HG03196 (cell line): ENCODE measurements at regions not wholly inside any gene's neighbourhood (a gene's known extent, or its start where the extent isn't known, plus 50 kb on each side); places are given as distances from the start of the nearest gene placed in this dataset.

ENCODE experiments used
- ATAC-seq: cut with Tn5 transposase; IDR thresholded peaks from one replicate; pipeline ENCODE4 v1.9.1; 2021; ENCODE audit not compliant: unreplicated experiment

DNA sequence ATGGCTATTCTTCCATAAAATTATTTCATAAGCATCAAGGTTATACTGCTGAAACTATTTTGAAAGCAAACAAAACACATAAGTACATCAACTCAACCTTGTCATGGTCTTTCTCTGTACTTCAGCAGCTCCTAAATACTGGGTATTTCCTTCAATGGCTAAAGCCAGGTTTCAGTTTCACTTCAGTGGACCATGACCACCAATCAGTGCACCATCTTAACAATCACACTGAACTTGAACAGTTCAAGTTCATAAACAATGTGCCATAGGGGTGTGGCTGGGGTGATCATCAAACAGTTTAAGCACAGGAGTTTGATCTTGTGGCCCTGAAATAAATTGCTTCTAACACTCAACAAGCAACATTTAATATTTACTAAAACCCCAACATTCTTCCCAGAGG lies 124.1 kb upstream of the FIGN start:
- ATAC-seq, result no peak

DNA sequence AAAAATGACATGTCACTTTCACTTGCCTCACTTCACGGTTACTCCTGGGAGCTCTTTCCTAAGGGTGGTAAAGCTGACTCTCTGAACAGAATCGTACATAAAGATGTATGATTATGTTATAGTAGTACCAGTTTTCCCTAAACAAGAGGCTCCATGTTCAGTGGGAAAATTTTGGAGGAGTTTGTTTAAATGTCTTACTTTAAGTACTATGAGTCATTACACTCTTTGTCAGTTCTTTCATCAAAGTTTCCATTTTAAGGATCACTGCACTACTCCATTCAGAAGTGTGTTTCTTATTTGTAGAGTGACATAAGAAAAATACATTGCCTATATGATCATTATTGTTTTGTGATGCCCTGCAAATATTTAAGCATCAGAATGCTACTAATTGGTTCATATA lies 121.1 kb upstream of the FIGN start:
- ATAC-seq, result no peak

DNA sequence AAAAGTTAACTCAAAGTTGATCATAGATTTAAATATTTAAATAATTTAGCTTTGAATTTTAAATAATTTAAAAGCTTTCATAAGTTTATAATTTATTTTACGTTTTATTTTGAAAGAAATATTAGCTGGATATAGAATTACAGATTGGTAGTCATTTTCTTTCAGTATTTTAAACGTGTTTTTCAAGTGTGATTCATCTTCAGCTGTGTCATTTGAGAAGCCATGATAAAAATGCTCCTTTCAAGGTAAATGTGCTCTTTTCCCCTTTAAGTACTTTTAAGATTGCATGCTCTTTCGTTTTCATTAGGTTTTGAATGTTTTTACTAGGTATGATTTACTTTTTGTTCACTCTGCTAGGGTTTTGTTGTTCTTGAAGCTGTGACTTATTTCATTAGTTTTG lies 116.8 kb upstream of the FIGN start:
- ATAC-seq, result no peak

DNA sequence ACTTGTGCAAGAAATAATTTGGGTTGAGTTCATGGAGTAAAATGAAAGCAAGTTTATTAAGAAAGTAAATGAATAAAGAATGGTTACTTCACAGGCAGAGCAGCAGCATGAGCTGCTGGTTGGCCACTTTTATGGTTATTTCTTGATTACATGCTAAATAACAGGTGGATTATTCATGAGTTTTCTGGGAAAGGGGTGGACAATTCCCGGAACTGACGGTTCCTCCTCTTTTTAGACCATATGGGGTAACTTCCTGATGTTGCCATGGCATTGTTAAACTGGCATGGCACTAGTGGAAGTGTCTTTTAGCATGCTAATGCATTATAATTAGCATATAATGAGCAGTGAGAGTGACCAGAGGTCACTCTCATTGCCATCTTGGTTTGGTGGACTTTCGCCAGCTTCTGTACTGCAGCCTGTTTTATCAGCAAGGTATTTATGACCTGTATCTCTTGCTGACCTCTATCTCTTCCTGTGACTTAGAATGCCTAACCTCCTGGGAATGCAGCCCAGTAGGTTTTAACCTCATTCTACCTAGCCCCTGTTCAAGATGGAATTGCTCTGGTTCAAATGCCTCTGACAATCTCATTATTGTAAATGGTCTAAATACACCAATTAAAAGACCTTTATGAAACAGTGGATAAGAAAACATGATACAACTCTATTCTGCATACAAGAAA lies 114.1 kb upstream of the FIGN start:
- no peak for ATAC-seq

DNA sequence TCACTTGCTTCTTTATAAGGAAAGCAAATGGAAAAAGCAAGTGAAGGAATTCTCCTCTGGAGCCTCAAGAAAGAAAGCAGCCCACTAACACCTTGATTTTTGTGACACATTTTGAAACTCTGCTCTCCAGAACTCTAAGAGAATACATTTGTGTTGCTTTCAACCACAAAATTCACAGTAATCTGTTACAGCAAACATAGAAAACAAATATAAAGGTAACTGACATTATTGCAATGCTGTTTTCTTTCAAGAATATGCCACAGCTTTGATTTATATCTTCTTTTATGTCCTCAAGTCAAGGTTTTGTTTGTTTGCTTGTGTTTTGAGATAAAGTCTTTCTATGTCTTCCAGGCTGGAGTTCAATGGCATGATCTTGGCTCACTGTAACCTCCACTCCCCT lies 103.1 kb upstream of the FIGN start:
- ATAC-seq, result no peak

DNA sequence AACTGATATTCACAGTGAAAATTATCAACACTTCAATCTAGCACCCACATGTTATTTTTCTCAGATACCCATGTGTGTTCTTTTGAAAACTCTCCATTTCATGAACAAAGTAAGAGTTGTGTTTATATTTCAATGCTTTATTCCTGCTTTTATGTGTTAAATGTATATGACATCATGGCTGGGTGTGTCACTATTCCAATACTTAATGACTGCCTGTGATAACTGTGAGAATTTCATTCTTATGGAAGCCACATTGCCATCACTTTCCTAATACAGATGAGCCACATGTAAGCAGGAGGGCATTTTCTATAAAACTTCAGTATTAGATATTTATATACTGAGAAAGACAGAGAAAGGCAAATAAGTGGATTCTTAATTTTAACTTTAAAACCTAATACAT lies 100.4 kb upstream of the FIGN start:
- ATAC-seq, result no peak

DNA sequence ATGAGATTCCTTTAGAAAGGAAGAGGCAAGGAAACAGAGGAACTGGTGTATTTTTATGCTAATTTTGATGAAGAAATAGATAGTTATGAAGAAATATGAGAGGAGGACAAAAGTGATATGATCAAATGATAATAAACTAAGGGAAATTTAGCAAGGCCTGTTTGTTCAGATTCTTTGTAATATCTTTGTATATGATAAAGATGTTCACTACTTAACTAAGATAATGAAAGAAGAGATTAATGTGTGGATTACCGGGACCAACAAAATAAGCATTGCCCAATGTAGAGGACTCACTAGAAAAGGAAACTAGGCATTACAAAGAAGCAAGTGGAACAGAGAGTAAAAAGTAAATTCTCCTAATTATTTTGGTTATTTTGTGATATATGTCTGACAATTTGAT lies 99.0 kb upstream of the FIGN start:
- no peak for ATAC-seq

DNA sequence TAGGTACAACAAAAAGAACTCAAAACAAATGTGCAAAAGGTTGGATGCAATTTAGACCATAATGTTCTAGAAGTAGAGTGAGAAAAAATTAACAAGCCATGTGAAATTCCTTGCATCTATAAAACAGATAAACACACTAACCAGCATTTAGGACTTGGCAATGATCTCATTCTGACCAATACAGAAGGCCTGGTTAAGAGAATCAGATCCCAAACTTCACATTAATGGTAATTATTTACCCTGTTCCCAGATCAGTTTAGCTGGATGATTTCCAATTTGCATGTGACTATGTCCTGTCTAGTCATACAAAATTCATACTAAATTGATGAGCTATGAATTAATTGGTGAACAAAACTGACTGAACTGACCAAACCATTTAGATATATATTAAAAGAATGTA lies 98.4 kb upstream of the FIGN start:
- ATAC-seq, result no peak

DNA sequence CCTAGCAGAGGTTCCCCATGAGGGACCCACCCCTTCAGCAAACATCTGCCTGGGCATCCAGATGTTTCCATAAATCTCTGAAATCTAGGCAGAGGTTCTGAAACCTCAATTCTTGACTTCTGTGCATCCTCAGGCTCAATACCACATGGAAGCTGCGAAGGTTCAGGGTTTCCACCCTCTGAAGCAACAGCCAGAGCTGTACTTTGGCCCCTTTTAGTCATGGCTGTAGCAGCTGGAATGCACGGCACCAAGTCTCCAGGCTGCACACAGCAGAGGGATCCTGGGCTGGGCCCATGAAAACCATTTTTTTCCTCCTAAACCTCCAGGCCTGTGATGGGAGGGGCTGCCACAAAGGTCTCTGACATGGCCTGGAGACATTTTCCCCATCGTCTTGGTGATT lies 93.0 kb upstream of the FIGN start:
- no peak for ATAC-seq

DNA sequence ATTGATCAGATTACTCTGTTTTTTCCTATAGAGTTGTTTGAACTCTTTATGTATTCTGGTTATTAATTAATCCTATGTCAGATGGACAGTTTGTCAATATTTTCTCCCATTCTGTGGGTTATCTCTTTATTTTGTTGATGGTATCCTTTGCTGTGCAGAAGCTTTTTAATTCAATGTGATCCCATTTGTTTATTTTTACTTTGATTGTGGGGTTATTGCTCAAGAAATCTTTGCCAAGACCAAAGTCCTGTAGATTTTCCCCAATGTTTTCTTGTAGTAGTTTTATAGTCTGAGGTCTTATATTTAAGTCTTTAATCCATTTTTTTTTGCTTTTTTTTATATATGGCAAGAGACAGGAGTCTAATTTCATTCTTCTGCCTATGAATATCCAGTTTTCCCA lies 86.2 kb upstream of the FIGN start:
- ATAC-seq, result no peak

DNA sequence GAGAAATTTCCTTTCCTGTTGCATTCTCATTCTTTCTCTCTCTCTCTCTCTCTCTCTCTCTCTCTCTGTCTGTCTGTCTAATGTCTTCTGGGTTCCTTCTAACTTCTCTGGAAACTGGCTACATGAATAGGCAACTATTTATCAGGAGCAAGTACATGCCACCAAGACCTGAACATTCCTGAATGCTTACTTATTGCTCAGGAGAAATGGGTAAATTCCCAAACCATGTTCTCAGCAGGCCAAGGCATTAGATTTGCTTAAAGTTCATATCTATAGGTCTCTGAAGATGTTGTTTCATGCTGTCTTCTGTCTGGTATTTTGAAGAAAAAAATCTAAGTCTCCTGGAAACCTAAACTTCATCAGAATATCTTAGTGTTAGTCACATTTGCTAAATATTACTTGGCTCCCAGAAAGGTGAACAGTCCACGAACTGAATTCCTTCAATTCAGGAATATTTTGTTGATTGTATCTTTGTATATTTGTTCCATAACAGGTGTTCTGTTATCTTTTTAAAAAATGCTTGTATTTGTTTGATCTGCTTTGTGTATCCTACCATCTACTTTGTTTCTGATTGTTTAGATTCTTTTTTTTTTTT lies 77.2 kb upstream of the FIGN start:
- no peak for ATAC-seq

DNA sequence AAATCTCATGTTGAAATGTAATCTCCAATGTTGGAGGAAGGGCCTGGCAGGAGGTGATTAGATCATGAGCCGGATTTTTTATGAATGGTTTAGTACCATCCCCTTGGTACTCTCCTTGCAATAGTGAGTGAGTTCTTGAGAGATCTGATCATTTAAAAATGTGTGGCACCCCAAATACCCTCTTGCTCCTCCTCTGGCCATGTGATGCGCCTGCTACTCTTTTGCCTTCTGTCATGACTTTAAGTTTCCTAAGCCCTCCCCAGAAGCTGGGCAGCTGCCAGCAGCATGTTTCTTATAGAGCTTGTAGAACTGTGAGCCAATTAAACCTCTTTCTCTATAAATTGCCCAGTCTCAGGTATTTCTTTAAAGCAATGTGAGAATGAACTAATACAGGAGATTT lies 72.6 kb upstream of the FIGN start:
- ATAC-seq, result no peak

DNA sequence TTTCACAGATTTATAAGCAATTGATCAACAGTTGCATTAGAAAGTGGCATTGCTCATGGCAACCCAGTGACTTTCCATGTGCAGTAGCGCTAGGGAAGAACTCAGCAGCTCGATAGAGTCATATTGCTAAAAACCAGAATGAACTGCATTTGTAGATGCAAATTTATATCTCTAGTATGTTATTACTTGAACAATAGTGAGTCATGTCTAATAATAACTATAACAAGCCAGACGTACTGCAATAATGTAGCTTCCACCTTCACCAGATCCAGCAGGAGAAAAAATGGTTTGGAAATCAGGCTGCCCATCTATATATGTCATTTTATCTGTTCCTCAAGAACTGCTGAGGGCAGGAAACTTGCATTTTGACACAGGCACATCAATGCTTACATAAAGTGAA lies 66.5 kb upstream of the FIGN start:
- ATAC-seq, result no peak

DNA sequence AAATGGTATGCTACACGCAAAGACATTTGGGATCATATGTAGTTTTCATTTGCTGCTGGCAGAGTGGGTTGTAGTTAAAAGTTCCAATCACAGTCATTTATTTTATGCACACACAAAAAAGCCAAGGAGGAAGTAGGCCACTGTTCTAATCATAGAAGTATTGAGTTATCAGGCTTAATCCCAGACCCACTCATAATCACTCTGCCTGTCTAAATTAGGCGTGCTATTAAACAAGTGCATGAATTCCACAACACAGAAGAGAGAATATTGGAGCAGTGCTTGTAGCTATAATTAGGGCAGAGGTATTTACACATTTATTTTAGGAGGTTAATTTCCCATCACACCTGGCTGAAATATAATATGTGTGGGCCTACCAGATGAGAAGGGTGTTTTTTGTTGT lies 65.7 kb upstream of the FIGN start:
- no peak for ATAC-seq

DNA sequence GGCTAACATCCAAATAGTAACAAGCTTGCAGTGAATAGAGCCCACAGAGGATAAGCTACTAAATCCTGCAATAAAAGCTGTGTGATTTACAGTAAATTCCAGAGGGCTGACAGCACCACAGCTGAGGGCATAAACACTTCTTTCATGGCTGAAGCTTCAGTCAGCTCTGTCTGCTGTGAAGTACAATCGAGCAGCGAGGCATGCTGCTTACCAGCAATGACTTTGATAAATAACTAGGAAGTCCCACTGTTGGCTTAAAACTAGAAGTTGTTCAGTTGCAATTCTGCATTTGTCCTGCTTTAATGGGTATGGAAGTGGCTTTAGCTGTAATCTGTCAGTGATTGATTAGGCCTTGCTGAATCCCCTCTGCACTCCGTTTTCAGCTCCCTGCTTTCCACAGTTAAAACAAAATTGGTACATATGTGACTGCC lies 65.2 kb upstream of the FIGN start:
- no peak for ATAC-seq

DNA sequence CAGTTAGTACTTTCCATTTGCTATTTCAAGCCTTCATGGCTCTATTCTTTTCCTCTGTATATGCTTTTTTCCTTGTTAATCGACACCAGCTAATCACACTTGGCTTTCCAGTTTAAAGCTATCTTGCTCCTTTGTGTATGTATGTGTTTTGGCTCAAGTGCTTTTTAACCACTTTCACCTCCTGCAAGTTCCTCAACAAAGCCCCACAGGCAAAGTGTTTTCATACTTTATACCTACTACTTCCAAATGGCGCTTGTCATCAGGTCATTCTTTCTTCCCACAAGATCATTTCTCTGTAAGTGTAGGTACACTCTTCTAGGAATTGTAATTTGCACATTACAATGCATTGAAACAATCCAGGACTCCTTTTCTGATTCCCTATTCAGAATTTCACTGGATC lies 64.0 kb upstream of the FIGN start:
- ATAC-seq, result no peak

DNA sequence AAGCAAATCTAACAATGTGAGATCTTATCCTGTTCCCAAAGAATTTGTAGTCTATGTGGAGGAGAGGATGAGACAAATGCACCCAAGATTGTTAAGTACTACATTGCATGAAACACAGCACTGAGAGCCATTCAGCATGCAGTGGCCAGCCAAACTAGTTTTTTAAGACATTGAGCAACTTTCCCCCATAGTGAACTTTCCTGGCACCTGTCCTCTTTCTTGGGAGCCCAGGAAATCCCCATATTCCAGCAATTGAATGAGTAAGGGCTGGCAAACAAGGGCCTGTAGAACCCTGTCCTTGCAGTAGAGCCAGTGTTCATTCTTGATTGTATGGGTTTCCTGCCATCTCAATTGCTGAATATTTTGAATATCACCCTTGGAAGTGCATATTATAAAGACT lies 58.8 kb upstream of the FIGN start:
- ATAC-seq, result no peak
